Skin epidermis (tissue), 12 donors: ENCODE measurements at regions not wholly inside any gene's neighbourhood (a gene's known extent, or its start where the extent isn't known, plus 50 kb on each side); places are given as distances from the start of the nearest gene placed in this dataset.
"Not testable (repeated sequence)": the region's sequence is repeated elsewhere in the genome, so short reads cannot be mapped to it uniquely, and the experiment has no call there.

Experiments
- H3K27ac ChIP-seq, 21 experiments: fragments of 200-600 bp; sonication (generic) in 11 of 21; one replicate each; pipeline ENCODE4 v1.5.0; 2020; ENCODE audit warnings: mild to moderate bottlenecking in 3 of 21, inconsistent platforms in 2 of 21, moderate library complexity in 2 of 21
- H3K4me3 ChIP-seq, 7 experiments: fragments of 200-600 bp; sonication (generic) in 2 of 7; one replicate each; pipeline ENCODE4 v1.5.0; 2020; ENCODE audit warnings: inconsistent platforms in 2 of 7, mild to moderate bottlenecking in 2 of 7, moderate library complexity in 1 of 7

DNA sequence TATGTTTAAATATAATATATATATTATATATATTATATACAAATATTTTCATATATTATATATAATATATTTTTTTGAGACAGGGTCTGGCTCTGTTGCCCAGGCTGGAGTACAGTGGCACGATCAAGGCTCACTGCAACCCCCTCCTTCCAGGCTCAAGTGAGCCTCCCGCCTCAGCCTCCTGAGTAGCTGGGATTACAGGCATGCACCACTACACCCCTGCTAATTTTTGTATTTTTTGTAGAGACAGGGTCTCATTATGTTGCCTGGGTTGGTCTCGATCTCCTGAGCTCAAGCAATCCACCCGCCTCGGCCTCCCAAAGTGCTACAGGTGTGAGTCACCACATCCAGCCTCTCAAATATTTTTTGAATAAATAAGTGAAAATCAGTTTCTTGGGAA lies 215.5 kb downstream of the GATA3 start:
- Histone ChIP-seq H3K27ac (no peak overlapping the region), H3K4me3 (no peak overlapping the region)

DNA sequence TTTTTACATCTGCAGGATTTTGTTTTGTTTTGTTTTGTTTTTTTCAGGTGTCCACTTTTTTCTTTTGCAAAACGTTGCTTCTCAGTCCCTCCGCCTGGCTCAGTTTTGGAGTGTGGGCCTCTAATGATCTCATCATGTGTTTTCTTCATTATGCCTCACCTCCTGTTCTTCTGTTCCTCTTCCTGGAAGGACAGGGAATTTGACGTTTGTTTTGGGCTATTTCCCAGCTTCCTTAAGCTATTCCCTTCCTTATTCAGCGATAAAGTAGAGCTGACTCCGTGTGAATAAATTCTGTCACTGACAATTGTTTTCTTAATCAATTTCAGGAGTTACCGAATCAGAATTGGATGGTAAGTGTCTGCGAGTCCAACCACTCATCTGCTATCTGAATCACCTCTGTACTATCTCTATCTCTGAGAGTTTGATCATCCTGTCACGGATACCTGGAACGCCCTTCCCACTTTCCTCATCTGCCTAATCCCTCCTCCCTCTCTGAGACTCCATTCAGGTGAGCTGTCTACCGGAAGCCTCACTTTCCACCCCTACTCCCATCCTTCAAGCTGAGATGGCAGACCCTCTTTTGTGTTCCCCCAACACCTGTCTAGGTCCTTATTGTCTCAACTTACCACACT lies 218.4 kb downstream of the GATA3 start:
- Histone ChIP-seq H3K4me3 (no peak overlapping the region), H3K27ac (peak overlapping the region in 5 of 21 experiments; percentile 4 to 42 (median 25))

DNA sequence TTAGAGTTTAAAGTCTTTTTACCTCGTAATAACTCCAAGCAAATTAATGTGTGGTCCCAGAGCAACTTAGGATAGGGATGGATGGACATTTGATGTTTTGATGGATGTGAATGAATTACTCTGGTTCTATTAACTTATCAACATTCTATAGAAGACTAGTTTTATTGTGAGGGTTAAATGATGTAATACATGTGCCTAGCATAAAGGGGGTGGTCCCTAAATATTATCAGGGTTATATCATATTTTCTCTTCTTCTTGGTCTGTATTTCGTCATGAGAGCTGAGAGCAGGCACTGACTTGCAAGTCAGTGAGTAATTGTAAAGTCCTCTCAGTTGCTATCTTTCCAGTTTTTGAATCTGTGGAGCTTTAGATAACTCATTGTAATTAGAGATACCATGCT lies 219.3 kb downstream of the GATA3 start:
- no peak overlapping the region for H3K4me3 ChIP-seq
- peak overlapping the region in 4 of 21 experiments; percentile 19 to 42 (median 26) for H3K27ac ChIP-seq

DNA sequence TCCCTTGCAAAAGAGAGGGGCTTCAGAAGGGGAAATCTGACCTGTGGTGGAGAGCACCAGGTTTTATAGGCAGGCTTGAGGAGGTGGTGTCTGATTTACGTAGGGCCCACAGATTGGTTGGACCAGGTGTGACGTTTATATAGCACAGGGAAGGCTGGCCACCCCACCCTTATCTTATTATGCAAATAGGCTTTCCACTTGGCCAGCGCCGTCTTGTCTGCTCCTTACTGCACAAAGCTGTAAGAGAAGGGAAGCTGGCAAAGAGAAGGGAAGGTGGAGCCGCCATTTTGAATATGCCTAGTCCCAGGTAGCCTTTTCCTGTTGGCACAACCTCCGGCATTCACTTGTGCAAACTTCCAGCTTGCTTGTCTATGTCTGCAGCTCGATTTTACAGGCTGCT lies 221.4 kb downstream of the GATA3 start:
- Histone ChIP-seq H3K27ac (no peak overlapping the region), H3K4me3 (no peak overlapping the region)

DNA sequence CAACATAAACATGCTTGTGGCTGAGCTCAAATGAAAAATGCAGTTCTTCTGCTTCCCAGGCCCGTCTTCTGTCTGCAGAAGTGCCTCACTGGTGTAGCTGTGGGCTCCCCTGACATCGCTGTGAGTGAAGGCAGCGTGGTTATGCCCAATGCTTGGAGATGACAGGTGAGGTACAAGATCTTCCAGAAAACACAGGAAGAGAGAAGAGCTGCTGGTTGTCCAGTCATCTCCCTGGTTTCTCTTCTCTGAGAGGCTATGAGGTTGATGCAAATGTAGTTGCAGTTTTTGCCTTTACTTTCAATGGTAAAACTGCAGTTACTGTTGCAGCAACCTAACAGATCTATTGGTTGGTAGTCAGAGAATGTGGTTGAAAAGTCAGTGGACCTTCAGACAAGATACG lies 223.6 kb downstream of the GATA3 start:
- H3K27ac ChIP-seq = no peak overlapping the region
- no peak overlapping the region for H3K4me3 ChIP-seq

DNA sequence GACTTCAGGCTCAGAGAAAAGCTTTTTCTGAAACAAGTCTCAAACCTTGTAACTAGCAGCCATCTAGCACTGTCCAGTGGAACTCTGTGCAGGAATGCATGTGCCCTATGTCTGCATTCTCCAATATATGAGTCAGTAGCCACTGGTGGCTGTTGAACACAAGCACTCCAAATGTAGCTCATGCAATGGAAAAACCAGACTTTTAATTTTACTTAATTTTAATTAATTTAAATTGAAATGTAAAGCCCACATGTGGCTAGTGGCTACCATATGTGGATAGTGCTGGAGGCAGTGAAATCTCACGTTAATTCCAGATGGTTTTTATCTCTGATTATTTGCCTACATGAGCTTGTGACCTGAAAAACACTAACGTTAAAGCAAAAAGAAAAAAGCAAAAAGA lies 225.1 kb downstream of the GATA3 start:
- Histone ChIP-seq H3K27ac (no peak overlapping the region), H3K4me3 (no peak overlapping the region)

DNA sequence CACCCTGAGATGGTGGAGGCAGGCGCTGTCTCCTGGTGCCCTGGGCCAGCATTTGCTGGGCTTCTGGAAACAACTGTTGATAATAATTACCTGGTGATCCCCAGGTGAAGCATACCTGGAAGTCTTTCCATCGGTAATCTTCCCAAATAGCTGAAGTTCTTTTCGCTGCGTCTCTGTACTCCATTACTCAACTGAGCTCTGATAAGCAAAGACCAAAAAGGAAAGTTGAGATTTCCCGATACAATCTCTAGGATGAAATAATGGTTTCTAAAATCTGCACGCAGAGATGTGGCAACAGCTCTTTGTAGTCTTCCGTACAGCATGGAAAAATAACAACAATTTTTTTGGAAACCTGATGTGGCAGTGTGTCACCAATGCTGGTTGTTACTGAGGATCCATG lies 226.5 kb downstream of the GATA3 start:
- Histone ChIP-seq H3K4me3 (no peak overlapping the region), H3K27ac (no peak overlapping the region)

DNA sequence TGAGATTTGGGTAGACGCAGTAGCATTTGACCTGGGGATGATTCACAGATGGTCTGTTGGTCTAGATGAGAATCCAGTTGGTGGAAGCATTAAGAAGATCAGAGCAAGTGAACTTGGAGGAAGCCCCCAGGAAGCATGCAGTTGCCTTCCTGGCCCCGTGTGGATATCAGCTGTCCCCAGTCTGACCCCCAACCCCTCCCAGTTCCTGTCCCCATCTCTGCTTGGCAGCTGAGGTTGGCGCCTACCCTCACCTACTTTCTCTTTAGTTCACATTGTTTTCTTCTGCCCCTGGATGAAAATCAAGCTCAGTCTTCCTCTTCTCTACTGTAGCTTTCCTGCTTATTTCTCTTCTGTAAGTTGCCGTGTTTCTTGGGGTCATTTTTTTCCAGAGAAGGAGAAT lies 227.9 kb downstream of the GATA3 start:
- H3K4me3 ChIP-seq = no peak overlapping the region
- H3K27ac ChIP-seq = no peak overlapping the region

DNA sequence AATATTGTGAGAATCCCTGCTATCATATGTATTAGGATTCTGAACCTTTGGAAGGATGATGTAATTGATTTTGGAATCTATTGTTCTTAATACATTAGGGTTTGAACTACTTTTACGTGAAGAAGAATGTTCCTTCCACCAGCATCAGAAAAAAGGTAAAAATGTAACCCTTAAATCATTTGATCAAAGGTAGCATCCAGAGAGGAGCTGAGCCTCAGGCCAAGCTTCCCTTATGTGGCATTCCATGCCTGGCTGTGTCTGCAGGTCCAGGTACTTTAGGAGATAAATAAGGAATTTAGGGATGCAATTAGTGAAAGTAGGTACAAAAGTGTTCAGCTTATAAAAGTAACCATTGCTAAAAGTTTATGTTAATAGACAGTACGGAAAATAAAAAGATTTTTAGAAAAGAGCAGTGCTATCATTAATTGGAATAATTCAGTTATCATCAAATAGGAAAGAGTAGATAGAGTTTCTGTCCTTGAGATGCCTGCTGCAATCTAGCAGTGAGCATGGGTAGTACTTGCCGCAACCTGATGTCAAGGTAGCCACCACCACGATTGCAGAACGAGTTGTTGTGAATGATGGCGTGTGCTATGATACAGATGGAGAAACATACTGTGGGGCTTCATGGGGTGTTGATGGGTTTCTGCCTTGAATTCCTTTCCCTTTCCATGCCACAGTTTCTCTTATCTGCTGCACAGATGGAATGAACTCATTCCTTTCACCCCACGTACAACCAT lies 228.8 kb downstream of the GATA3 start:
- Histone ChIP-seq H3K27ac (no peak overlapping the region), H3K4me3 (no peak overlapping the region)

DNA sequence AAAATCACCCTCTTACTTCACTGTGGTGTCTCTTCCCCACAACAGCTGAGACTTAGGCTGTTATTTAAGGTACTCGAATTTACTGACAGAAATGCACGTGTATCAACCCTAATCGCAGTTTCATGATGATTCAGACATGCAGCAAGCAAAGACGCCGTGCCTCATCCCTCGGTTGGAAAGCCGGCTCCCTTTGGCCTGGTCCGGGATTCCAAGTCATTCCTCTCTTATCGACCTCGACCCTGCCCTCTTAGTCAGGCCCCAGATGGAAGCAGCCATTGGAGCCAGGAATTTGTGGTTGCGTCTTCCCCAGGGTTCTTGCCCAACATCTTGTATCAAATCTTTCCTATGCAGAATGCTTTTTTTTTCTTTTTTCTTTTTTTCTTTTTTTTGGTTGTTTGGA lies 229.5 kb downstream of the GATA3 start:
- Histone ChIP-seq H3K27ac (no peak overlapping the region), H3K4me3 (no peak overlapping the region)

DNA sequence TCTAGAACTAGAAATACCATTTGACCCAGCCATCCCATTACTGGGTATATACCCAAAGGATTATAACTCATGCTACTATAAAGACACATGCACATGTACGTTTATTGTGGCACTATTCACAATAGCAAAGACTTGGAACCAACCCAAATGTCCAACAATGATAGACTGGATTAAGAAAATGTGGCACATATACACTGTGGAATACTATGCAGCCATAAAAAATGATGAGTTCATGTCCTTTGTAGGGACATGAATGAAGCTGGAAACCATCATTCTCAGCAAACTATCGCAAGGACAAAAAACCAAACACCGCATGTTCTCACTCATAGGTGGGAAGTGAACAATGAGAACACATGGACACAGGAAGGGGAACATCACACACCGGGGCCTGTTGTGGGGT lies 231.5 kb downstream of the GATA3 start:
- not testable (repeated sequence) for H3K4me3 ChIP-seq, H3K27ac ChIP-seq

DNA sequence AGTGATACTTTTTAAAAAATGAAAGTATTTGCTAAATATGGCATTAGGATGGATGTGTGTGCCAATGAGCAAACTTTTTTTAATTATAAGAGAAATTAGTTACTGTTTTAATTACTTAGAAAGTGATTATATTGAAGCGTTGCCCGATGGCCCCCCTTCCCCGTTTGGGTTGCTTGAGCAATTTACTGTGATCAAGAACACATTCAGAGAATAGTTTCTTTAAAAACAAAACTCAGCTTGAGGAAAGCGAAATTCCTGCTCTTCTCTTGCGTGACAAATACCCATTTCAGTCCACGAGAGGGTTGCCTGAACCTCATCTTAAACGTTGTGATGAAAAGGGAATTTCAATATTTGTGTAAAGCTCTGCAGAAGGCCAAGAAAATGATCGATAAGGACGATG lies 234.1 kb downstream of the GATA3 start:
- no peak overlapping the region for H3K4me3 ChIP-seq
- no peak overlapping the region for H3K27ac ChIP-seq

DNA sequence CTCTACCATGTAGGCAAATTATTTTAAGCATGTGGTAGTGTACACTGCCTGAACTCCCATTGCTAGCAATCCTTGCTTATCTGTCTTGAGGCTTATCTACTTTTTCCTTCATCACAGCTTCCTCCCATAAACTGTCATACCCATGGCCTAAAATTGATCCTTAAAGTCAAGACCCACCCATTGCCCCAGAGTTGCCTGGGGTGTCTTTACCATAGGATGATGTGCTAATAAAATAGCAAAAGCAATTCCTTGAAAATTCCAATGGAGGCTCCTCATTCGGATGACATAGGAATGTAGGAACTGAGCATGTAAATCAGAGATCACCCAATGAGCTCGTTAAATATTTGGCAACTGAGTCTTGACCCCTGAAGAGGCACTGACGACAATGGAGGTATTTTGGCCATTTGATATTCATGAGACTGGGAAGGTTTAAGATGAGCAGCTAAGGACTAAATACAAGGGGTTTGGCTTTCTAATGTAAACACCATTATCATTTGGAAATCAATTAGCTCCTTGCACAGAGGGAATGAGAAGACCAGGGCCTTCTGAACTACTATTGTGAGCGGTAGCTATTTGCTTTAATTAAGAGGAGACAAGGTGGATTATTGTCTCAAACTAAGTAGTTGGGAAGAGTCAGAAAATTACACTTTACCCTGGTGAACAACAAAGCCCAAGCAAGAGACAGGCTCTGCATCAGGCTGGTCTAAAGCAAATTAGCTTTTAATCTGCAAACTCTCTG lies 234.9 kb downstream of the GATA3 start:
- no peak overlapping the region for H3K27ac ChIP-seq
- no peak overlapping the region for H3K4me3 ChIP-seq

DNA sequence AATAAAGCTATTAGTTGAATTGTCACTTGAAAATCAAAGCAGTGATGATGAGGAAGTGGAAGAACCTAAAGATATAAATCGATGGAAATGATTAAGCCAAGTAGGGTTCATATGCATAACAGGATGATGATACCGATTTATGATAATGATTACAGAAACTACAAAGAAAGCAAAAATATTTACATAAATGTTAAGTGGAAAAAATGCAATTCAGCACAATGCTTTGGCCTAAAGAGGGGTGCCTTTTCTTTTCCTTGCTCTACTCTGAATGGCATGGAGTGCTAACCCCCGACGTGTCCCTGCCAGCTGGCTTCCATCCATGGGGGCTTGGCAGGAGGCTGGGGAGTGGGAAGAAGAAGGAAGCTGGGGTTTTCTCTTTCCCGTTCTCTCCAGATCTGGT lies 240.3 kb downstream of the GATA3 start:
- Histone ChIP-seq H3K27ac (no peak overlapping the region), H3K4me3 (no peak overlapping the region)

DNA sequence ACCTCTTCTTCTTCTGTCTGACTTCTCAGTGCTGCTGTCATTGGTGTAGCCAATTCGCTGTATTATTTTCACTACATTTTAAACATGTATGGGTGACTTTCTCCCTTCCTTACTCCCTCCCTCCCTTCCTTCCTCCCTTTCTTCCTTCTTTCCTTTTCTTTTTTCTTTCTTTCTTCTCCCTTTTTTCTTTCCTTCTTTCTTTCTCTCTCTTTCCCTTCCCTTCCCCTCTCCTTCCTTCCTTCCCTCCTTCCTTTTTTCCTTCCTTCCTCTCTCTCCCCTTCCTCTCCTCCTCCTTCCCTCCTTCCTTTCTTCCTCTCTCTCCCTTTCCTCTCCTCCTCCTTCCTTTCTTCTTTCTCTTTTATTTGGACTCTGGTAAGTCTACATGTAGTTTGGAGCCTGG lies 240.8 kb downstream of the GATA3 start:
- Histone ChIP-seq H3K4me3 (no peak overlapping the region), H3K27ac (no peak overlapping the region)

DNA sequence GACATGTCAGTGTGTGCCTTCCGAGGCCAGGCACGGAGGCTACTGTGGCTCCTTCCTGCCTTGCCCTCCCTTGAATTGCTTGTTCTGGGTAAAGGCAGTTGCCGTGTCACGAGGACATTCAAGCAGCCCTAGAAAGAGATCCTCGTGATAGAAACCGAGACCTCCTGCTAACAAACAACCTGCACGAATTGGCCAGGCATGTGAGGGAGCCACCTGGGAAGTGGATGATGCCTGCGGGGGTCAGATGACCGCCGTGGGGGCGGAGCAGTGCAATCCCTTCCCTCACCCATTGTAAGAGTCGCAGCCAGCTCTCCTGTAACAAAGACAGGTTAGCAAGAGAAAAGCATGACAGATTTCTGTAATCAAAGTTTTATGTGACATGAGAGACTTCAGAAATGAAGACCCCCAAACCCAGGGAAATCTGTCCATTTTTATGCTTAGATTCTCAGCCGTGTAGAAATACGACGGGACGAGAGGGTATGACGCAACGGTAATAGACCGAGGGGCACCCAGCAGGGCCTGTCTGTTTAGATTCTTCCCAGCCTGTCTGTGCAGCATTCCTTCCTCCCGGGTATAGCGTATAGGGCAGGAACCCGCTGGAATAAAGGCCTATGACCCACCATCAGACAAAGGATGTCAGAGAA lies 241.7 kb downstream of the GATA3 start:
- H3K27ac ChIP-seq = no peak overlapping the region
- no peak overlapping the region for H3K4me3 ChIP-seq

DNA sequence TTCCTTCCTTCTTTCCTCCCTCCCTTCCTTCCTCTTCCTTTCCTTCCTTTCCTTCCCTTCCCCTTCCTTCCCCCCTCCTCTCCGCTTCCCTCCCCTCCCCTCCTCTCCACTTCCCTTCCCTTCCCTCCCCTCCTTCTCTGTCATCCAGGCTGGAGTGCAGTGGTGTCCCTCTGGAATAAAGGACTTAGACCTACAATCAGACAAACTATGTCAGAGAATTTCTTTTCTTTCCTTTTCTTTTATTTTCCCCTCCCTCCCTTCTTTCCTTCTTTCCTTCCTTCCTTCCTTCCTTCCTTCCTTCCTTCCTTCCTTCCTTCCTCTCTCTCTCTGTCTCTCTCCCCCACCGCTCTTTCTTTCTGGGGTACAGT lies 242.2 kb downstream of the GATA3 start:
- no peak overlapping the region for H3K27ac ChIP-seq
- no peak overlapping the region for H3K4me3 ChIP-seq

DNA sequence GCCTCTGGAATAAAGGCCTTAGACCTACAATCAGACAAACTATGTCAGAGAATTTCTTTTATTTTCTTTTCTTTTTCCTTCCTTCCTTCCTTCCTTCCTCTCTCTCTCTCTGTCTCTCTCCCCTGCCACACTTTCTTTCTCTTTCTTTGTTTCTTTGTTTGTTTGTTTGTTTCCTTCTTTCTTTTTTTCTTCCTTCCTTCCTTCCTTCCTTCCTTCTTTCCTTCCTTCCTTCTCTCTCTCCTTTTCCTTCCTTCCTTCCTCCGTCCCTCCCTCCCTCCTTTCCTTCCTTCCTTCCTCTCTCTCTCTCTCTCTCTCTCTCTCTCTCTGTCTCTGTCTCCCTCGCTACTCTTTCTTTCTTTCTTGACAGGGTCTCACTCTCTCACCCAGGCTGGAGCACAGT lies 242.6 kb downstream of the GATA3 start:
- Histone ChIP-seq H3K27ac (no peak overlapping the region), H3K4me3 (no peak overlapping the region)

DNA sequence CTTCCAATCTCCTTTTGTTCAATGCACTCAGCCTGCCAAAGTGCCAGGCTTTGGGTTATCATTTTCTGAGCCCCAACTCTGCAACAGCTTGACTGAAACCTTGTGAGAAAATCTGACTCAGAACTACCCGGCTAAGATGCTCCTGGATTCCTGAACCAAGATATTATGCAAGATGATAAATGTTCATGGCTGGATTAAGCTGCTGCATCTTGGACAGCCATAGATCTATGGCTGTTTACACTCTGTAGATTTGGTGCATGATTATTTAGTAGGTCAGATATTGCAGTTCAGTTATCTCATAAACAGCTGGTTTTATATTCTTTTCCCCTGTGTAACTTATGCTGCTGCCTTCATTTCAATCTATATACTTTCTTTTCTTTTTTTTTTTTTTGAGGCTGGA lies 243.5 kb downstream of the GATA3 start:
- H3K27ac ChIP-seq = no peak overlapping the region
- H3K4me3 ChIP-seq = no peak overlapping the region

DNA sequence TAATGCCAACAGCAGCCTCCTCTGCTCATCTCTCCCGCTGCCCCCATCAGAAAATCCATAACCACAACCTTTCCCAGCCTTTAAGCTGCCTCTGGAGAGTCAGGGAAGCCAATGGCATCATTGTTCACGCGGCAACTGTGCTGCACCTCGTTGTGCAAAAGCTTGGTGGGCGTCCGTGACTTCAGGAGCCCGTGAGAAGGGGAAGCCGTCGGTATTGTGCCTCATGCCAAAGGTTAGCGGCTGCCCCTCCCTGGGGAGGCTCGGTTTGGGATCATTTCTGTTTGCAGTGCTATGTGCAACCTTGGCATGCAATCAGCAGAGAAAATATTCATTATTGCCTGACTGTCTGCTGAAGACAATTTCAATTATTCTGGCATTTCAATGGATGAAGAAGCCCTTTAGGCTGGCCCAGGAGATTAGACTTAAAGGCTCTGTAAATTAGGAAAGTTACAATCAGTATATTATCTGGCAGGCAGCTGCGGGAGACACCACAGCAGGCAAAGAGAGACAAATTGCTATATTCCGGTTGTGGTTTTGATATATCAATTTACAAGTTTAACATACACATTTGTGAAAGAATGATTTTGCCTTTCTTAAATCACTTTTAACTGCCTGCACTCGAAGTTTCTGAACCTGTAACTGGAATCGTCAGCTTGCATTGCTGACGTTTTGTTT lies 244.5 kb downstream of the GATA3 start:
- no peak overlapping the region for H3K4me3 ChIP-seq

More for the DNA sequence above, 244.5 kb downstream of the GATA3 start:
- no peak overlapping the region for H3K27ac ChIP-seq
